ENCODE measurements at regions not wholly inside any gene's neighbourhood (a gene's known extent, or its start where the extent isn't known, plus 50 kb on each side); places are given as distances from the start of the nearest gene placed in this dataset.

DNA sequence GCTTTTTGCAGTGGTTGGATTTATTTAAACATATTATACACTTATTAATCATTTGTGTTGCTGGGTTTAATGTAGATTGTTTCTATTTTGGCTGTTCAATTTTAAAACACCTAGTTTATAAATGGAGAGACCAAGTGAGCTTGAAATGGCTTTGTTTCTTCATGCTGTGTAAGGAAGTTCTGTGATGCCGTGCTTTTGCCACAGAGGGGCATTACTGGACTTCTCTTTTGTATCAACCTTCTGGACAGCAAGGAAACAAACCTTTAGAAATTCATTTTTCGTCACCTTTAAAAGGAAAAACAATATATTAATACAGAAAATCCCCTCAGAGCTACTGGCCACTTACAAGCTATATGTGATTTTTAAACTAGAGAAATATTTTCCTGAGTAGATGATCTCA lies 81.9 kb downstream of the DMRTA1 start:
- H3K27me3 Mint-ChIP-seq (ENCODE audit: insufficient read depth, unreplicated experiment) = no peaks in the 10 kb centered on the region
- H3K4me3 Mint-ChIP-seq (ENCODE audit: unreplicated experiment) = no peak overlapping the region
- H3K4me1 Mint-ChIP-seq (ENCODE audit: insufficient read depth, unreplicated experiment) = peaks cover 6% of the 10 kb centered on the region
- intact Hi-C loops (cut with micrococcal nuclease) = no loop called here
- POLR2A ChIA-PET = interaction anchor here (0.6 kb wide), 1 partner anchor 1149 kb away, joined by 3 read pairs; no protein-coding TSS in a partner anchor
- no peaks in the 10 kb centered on the region for H3K36me3 Mint-ChIP-seq (ENCODE audit: insufficient read depth, unreplicated experiment)
- CTCF ChIA-PET = interaction anchor here (1.0 kb wide), 1 partner anchor 59 kb away, joined by 3 read pairs; no protein-coding TSS in a partner anchor
- TF ChIP-seq CTCF (IDR thresholded peaks at IDR 0.05; ENCODE audit: unreplicated experiment) = peak; percentile 8
- peak; percentile 1 for DNase-seq (ENCODE audit: unreplicated experiment)
- no peak overlapping the region for H3K27ac Mint-ChIP-seq (ENCODE audit: low read depth, unreplicated experiment)
- no peaks in the 10 kb centered on the region for H3K9me3 Mint-ChIP-seq (ENCODE audit: unreplicated experiment)
- BruUV-seq (replicated peaks) = no TSS peak

- H3K27ac Mint-ChIP-seq (ENCODE audit: low read depth, unreplicated experiment) = no peak overlapping the region
- BruUV-seq (replicated peaks) = no TSS peak
These were observed 83.0 kb downstream of the DMRTA1 start for GRCh38 chr9:22529426-22530199.

GRCh38 chr9:22535780-22536179 lies 89.2 kb downstream of the DMRTA1 start:
- Mint-ChIP-seq H3K36me3 (ENCODE audit: insufficient read depth, unreplicated experiment) (no peaks in the 10 kb centered on the region), H3K9me3 (ENCODE audit: unreplicated experiment) (no peaks in the 10 kb centered on the region), H3K27me3 (ENCODE audit: insufficient read depth, unreplicated experiment) (no peaks in the 10 kb centered on the region), H3K4me1 (ENCODE audit: insufficient read depth, unreplicated experiment) (no peaks in the 10 kb centered on the region), H3K4me3 (ENCODE audit: unreplicated experiment) (no peak overlapping the region), H3K27ac (ENCODE audit: low read depth, unreplicated experiment) (no peak overlapping the region)
- intact Hi-C loops (cut with micrococcal nuclease) = no loop called here
- no TSS peak for BruUV-seq (replicated peaks)
- ChIA-PET CTCF (no interaction called here), POLR2A (no interaction called here)
- no peak for TF ChIP-seq CTCF (IDR thresholded peaks at IDR 0.05; ENCODE audit: unreplicated experiment)
- DNase-seq (ENCODE audit: unreplicated experiment) = no peak

More at GRCh38 chr9:22529426-22530199, 83.0 kb downstream of the DMRTA1 start:
- POLR2A ChIA-PET = no interaction called here
- no peak for DNase-seq (ENCODE audit: unreplicated experiment)
- CTCF ChIA-PET = interaction anchor here (0.8 kb wide), 1 partner anchor 16 kb away, joined by 3 read pairs; no protein-coding TSS in a partner anchor
- Mint-ChIP-seq H3K27me3 (ENCODE audit: insufficient read depth, unreplicated experiment) (no peaks in the 10 kb centered on the region), H3K9me3 (ENCODE audit: unreplicated experiment) (no peaks in the 10 kb centered on the region), H3K4me1 (ENCODE audit: insufficient read depth, unreplicated experiment) (peaks cover 6% of the 10 kb centered on the region), H3K36me3 (ENCODE audit: insufficient read depth, unreplicated experiment) (no peaks in the 10 kb centered on the region), H3K4me3 (ENCODE audit: unreplicated experiment) (no peak overlapping the region)
- TF ChIP-seq CTCF (IDR thresholded peaks at IDR 0.05; ENCODE audit: unreplicated experiment) = no peak
- intact Hi-C loops (cut with micrococcal nuclease) = no loop called here

GRCh38 chr9:22537721-22538120 lies 91.1 kb downstream of the DMRTA1 start:
- no peak for DNase-seq (ENCODE audit: unreplicated experiment)
- H3K4me3 Mint-ChIP-seq (ENCODE audit: unreplicated experiment) = no peak overlapping the region

More at GRCh38 chr9:22537721-22538120, 91.1 kb downstream of the DMRTA1 start:
- BruUV-seq (replicated peaks) = no TSS peak
- Mint-ChIP-seq H3K9me3 (ENCODE audit: unreplicated experiment) (no peaks in the 10 kb centered on the region), H3K27ac (ENCODE audit: low read depth, unreplicated experiment) (no peak overlapping the region), H3K36me3 (ENCODE audit: insufficient read depth, unreplicated experiment) (no peaks in the 10 kb centered on the region), H3K27me3 (ENCODE audit: insufficient read depth, unreplicated experiment) (no peaks in the 10 kb centered on the region), H3K4me1 (ENCODE audit: insufficient read depth, unreplicated experiment) (no peaks in the 10 kb centered on the region)
- POLR2A ChIA-PET = no interaction called here
- TF ChIP-seq CTCF (IDR thresholded peaks at IDR 0.05; ENCODE audit: unreplicated experiment) = no peak
- intact Hi-C loops (cut with micrococcal nuclease) = no loop called here
- CTCF ChIA-PET = no interaction called here
